ENCODE measurements at regions not wholly inside any gene's neighbourhood (a gene's known extent, or its start where the extent isn't known, plus 50 kb on each side); places are given as distances from the start of the nearest gene placed in this dataset.
A peak's percentile ranks its signal among the peaks of the same experiment; 100 is the strongest.
"Not testable (repeated sequence)": the region's sequence is repeated elsewhere in the genome, so short reads cannot be mapped to it uniquely, and the experiment has no call there.

DNA sequence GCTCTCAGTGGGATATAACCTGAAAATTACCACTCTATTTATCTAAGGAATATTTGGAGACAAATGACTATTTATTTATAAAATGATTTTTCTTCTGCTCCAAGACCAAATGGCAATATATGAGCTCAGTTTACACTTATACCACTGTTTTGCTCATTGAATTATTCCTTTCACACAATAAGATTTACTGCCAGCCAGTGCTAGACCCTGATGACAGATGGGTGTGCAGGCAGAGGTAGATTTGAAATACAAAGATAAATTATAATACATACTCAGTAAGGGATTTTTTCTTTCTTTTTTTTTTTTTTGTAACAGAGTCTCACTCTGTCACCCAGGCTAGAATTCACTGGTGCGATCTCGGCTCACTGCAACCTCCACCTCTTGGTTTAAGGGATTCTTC is 980.3 kb downstream of the EPHA3 start:
- no peak for DNase-seq

DNA sequence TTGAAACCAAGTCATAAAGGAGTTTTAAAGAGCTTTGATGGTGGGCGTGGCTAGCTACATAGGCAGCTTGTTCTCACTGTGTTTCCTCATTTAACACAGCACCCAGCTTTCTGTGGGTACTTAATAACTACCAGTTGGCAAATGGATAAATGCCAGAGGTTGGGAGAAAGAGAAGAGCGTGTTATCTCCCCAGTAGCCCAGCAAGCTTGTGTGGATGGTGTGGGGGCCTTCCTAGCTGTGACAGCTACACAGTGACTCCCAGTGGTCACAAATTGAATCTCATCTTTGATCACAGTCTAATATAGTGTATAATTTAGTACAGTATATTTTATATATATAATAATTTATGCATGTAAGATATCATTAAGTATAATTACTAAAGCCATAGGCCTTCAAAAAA is 984.1 kb downstream of the EPHA3 start:
- DNase-seq = peak; percentile 15

DNA sequence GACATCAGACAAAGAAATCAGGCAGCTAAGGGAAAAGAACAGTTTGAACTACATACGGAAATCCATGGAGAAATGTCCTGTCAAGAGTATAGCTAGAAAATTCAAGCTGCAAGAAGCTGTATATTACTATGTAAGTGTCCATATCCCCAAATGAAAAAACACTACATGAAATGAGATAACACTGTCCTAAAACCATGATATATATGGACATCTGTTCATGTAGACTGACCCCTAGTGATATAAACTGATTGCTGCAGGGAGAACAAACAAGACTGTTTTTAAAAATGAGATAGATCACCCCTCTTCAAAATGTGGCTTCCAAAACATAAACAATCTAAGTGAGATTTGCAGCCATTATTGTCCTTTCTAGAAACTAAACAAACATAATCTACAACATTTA is 985.6 kb downstream of the EPHA3 start:
- no peak for DNase-seq

DNA sequence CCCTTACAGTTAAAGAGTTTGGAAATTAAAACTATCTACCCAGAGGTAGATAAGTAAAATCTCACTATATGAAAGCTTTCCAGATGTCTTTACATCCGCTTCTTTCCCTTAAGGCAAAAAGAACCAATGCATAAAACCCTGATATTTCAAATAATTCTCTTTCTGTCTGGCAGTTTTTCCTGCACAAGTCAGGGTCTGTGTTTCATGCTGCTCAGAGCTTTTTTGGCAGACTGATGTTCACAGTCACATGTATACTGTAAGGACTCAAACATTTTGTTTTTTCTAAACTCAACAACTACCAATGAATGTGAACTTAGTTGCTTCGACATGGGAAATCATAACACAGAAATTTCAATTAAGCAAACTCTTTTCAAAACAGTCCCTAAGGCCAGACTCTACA is 988.4 kb downstream of the EPHA3 start:
- DNase-seq = no peak

DNA sequence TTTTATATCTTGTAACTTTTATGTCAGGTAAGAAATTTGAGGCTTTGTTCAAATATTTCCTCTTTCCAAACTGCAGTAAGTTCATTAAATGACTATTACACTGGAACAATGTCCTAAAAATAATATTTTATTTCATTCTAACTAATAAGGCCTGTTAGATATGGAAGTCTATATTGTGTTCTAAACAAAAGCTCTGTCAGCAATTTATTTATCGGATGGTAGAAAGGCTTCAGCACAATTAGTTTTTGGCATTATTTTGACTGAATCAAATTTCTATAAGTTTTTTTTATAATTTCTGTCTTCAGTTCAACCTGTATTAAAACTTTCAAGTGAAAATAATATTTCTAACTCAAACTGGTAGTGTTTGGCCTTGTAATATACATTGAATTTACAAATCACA is 992.1 kb downstream of the EPHA3 start:
- DNase-seq = no peak

DNA sequence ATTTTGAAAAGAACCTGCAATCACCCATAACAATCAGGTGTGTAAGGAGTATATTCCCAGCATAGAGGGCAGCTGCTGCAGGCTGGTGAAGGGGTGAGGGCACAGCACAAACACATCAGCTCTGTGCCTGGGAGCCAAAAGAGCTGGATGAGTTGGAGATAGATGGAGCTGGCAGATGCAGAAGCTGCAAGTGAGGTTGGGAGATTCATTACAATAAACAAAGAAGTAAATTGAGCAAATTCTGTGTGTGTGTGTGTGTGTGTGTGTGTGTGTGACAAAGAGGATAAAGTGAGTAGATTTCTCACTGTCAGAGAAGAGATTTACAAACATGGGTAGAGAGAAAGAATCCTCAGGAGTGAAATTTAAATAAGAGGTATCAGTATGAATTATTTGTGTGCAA is 994.7 kb downstream of the EPHA3 start:
- DNase-seq = no peak

DNA sequence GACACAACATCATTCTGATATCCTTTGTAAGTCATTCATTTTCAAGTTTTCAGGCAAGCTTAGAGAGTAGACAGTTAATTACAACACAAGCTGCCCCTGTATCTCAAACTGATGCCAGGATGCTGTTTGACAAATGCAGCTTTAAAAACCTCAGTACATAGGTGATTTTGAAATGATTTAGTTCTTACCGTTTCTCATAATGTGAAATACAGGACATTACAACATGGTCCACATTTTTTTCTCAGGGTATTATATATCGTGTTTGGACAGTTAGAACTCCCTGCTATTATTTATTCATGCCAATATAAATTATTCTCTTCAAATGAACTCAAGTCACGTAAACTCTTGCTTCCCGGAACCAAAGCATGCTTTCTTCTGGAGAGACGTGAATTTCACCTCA is 1013.9 kb downstream of the EPHA3 start:
- DNase-seq = no peak

DNA sequence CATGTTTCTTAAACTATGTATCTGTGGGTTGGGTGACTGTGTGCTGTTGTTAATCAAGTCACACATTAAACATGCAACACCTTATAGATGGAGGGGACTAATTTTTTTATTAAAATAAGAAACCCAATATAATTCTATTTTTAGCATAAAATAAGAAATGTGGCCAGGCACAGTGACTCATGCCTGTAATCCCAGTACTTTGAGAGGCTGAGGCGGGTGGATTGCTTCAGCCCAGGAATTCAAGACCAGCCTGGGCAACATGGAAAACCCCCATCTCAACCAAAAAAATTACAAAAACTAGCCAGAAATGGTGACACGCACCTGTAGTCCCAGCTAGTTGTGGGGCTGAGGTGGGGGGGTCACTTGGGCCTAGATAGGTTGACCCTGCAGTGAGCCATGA is 1021.0 kb downstream of the EPHA3 start:
- DNase-seq = no peak

DNA sequence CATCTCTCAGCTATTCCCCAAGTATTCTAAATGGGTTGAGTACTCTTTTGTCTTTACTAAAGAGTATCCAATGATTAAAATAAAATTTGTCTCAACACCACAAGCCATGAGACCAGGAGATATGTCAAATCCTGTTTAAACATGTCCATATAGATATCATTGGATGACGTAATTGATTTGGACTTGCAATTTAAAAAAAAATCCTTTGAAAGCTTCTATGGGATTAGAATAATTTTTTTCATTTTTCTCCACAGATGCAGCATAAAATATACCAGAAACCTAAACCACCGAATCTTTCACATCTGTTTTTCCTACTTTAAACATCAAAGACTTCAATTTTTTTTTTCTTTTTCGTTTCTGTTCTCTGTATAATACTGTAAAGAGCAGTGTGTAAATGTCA is 1022.3 kb downstream of the EPHA3 start:
- no peak for DNase-seq

DNA sequence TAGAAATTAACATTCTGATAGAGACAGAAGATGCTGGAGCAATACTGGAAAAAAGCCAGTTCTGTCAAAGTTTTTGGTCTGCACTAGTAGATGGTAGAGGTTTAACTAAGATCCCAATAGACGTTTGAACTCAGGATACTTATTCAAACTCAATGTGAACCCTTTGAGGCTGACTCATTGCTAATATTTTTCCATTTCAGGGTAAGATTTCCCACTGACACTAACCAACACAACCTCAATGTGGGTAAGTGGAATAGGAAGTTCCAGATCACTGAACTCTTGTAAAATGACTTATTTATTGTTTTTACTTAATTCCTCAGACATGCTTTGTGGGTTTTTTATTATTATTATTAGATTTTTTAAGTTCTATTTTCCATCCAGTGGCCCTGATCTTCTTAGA is 1024.8 kb downstream of the EPHA3 start:
- no peak for DNase-seq

DNA sequence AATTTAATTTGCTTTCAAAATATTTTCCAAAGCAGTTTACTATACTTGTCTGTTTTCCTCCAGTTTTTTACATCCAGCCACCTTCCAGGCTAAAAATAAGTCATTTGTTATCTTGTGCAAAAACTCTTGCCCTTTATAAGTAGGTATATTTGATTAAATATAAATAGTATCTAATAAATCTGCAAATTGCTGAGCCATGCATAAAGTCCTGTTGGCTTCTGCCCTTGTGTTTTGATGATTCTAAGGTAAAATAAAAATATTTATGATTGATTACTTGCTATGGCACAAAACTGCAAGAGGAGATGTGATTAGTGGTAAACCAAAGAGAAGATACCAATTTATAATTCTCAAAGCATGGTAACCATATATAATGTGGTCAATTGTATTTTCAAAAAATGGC is 1026.7 kb downstream of the EPHA3 start:
- no peak for DNase-seq

DNA sequence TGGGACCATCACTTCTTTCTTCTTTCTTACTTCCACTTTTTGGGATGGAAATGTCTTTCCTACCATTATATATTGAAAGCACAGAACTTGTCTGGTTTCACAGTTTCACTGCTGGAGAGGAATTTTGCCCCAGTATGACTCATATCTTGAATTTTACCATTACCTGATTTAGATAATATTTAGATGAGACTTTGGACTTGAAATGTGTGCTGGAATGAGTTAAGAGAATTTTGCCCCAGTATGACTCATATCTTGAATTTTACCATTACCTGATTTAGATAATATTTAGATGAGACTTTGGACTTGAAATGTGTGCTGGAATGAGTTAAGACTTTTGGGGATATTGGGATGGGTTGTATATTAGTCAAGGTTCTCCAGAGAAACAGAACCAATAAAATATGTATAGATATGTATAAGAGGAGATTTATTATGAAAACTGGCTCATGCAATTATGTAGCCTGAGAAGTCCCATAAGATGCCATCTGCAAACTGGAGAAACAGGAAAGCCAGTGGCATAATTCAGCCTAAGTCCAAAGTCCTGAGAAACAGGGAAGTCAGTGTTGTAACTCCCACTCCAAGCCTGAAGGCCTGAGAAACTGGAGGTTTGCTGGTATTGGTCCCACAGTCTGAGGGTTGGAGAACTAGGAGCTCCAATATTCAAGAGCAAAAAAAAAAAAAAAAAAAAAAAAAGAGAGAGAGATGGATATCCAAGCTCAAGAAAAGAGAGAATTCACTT is 1029.2 kb downstream of the EPHA3 start:
- no peak for DNase-seq

DNA sequence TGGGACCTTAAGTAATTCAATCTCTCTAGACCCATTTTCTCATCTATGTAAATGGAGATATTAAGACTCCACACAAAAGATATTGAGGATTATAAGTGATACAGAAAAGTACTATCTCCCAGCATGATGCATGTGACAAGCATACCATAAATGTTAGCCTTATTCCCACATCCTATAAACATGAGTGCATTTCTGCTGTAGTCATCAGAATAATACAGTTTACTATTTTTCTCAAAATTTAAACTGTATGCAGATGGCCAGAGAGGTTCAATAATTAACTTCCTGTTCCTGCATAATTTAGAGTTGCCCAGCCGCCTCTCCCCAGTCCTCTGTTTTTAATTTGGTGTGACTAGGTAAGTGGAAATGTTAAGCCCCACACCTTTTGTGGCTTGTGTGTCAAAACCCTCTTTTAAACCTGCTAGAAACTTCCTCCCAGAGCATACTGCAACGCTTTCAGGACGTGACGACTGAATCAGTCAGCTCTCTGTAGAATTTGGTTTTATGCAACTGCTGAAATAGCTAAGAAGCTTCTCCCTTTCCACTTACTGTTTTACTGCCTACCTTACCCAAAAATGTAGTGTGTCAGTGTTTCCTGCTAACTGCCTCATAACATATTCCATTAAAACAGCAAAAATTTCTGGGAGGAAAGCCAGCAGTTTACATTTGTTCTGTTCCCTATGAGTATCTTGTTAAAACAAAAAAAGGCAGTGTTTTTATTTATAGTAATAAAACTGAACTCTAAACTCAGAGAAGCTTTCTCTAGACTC is 1037.9 kb downstream of the EPHA3 start:
- DNase-seq = no peak

DNA sequence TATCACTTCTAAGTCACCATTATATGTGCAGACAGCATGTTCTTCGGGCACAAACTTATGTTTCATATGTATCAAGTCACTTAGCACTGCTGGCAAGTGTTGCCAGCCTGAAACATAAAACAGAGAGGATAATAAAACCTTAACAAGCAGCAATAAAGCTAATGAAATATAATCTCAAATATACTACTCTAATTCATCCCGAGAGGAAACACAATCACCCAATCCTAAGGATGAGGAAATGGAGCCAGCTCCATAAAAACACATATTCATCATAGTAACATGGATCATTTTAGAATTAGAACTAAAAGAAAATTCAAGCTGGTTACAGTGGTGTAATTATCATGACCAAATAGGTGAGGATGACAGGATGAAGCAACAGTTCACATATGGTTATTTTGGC is 1072.7 kb downstream of the EPHA3 start:
- DNase-seq = no peak

DNA sequence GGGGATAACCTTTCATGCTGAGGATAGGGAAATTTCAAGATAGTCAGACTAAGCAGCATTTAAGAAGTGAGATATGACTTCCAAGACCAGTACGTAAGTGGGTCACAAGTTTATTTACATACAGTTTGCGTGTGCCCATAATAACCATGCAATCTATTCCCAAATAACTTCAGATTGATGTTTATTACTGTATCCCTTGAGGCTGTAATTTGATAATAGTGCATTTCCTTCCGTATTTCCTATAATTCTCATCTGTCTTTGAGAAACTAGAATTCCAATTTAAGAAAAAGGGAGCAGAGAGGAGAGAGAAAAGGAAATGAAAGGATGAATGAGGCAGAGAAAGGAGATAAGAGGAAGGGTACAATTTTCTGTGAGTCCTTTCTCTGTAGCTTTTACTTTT is 1073.1 kb downstream of the EPHA3 start:
- no peak for DNase-seq

DNA sequence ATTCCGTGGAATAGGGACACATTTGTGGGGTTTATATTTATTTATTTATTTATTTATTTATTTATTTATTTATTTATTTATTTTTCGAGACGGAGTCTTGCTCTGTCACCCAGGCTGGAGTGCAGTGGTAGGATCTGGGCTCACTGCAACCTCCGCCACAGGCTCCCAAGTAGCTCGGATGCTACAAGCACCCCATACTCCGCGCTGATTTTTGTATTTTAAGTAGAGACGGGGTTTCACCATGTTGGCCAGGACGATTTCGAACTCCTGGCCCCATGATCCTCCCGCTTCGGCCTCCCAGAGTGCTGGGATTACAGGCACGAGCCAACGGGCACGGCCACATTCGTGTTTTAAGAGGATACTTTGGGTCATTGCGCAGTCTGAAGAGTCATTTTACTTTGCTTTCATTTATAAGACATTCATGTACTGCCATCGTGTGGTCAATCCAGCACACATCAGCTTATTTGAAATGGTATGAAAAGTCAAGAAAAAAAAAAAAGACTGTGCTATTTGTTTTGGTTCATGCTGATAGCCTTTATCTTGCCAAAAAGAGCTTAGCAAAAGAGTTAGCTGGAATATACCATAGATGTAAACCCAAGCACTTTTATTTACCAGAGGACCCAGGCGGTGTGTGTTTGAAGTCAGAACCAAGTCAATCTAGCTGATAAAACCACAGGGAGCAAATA is 1075.0 kb downstream of the EPHA3 start:
- peak; percentile 22 for DNase-seq

DNA sequence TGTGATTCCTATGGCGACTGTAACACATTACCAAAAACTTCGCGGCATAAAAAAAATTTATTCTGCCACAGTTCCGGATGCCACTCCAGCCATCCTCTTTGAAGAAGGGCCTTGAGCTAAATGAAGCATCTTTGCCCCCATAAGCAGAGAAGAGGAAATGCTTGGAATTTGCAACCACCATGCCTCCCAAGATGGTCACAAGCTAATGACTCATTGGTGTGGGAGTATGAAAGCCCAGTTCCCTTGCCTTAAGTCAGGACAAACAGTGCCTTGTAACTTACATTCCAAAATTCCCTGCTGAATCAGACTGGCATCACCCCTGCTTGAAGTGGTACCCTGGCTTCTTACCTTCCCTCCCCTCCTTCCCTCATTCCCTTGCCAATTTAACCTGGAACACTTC is 1077.4 kb downstream of the EPHA3 start:
- DNase-seq = peak; percentile 27

DNA sequence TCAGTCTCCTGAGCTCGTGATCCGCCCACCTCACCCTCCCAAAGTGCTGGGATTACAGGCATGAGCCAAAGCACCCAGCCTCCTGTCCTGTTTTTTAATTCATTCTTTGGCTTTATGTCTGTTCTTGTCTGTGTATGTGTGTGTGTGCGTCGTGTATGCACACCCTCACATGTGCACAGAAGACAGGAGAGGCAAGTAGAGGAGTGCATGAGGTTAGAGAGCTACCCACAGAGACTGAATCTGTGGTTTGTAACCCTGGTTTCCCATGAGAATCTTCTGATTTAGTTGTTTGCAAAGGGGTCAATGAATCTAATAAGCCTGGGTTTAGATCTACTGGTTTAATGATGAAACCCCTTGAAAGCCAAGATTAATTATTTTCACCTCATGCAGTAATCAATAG is 1090.0 kb downstream of the EPHA3 start:
- not testable (repeated sequence) for DNase-seq

DNA sequence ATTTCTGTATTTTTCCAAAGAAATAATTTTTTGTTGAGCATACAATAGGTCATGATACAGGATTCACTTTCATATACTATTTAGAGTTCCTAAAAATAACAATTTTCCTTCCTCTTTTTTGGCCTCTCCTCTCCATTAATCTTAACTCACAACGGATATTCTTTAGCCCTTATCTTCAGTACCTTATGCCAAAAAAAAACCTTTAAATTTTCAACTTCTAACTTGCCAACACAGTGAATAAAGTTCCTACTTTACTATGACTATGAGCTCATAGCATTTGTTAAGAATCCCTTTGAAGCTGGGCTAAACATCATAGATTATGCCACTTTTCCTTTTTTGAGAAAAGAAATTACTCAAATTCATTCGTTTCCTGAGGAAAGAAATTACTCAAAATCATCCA is 1095.5 kb downstream of the EPHA3 start:
- DNase-seq = not testable (repeated sequence)

DNA sequence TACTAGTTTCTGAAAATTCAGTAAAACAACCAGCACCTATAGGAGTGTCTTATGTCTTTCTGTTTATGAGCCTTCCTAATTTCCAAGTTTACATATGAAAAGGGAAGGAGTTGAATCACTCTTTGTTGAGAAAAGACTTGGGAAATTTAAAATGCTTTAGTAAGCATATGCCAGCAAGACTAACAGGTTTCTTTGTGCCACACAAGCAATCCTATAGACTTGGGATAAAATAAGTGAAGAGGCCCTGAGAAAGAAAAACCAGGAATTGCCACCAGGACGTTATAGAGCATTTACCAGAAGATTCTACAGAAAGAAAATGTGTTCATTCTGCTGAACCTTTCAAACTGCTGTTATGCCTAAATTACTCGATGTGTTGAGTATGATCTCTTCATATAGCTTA is 1099.1 kb downstream of the EPHA3 start:
- DNase-seq = not testable (repeated sequence)

DNA sequence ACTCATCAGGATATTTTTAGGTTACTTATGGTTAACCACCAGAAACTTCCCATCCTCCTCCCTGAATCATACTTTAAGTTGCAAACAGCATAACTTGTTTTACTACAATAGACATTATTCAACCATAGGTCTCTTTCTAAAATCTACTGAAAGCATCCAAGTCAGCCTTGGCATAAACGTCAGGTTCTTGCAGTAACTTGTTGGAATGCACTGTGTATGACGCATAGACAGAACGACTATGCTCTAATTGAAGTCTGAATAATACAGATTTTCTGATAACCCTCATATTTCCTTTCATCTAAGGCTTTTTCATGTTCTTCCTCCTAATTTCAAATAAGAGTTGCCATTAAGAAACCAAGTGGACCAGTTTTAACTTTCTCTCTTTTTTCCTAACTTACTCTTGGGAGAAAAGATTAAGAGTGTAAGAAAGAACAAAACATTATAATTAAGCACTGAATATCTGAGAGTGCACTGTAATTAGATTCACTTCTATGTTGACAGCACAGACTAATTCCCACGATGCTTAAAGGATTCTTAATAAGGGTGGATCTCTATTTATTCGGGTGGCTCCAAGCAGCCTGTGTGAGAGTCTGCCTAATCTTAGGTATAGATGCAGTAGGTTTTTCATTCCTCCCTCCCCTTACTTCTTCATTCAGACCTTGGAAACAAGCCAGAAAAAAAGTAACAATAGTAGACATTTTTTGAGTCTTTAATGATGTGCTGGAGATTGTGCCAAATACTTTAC is 1100.1 kb downstream of the EPHA3 start:
- DNase-seq = not testable (repeated sequence)

DNA sequence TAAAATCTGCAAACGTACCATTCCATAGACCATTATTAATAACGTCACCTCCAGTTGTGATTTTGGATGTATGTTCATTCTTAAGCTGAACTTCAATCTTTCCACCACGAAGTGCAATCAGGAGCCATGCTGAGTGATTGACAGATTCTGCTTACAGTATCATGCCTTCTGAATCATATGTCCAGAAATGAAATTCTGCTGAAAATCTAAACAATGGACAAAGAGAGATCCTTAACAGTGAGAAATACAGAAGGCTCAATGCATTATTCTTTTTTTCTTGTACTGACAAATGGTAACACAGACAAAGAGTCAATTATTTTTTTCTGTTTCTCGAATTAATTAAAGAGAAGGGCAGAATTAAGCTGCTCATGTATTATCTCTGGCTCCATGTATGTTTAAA is 1114.5 kb downstream of the EPHA3 start:
- DNase-seq = no peak

DNA sequence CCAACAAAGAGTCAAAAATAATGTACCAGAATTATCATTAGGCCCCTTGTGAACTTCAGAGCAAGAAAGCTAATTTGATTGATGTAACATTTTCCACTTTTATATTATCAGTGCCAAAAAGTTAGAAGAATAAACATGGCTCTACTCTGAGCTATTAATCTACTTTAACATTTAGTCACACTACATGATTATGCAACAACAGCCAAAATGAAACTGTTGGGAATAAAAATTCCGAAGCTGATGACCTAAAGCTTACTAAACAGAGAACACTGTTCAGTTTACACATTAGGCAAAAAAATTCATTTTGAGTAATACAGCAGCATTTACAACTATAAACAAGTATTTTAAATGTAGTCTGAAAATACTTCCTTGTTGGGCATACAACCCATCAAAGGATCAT is 1134.1 kb downstream of the EPHA3 start:
- no peak for DNase-seq

Measured in suppressor macrophage treated with lipopolysaccharide for 4 hours (primary cell).